Panc1 (cell line): ENCODE measurements at regions not wholly inside any gene's neighbourhood (a gene's known extent, or its start where the extent isn't known, plus 50 kb on each side); places are given as distances from the start of the nearest gene placed in this dataset.

Experiments
- ATAC-seq: fragments of 200-7000 bp; cut with Tn5 transposase; 2 replicates; pipeline ENCODE4 v1.9.1; 2020; ENCODE audit warnings: mild to moderate bottlenecking, moderate library complexity
- BruUV-seq: library from RNA; stranded (reverse); fragments of 400-500 nt; replicated peaks from 2 replicates; lab custom pipeline; 2021; lab: Mats Ljungman, UMichigan
- CTCF ChIA-PET: fragments of 300-600 bp; sonication (Branson Sonifier 250); formaldehyde crosslinking; loops from one replicate; lab custom pipeline; 2022; ENCODE audit warnings: antibody characterized with exemption; lab: Charles Lee
- POLR2A ChIA-PET: fragments of 300-600 bp; sonication (Branson Sonifier 250); formaldehyde crosslinking; loops from one replicate; lab custom pipeline; 2022; ENCODE audit warnings: antibody characterized with exemption; lab: Charles Lee
- DNase-seq: peaks from one replicate; pipeline ENCODE4 v3.0.0-alpha.2; 2010; ENCODE audit warnings: low read depth, low spot score
- H3K27ac ChIP-seq: 2 replicates; pipeline ENCODE4 v1.5.1; 2011; ENCODE audit warnings: mild to moderate bottlenecking, low read length, inconsistent platforms
- H3K27me3 ChIP-seq: fragments of 200-500 bp; sonication (Bioruptor generic); 2 replicates; pipeline ENCODE4 v1.6.0; 2014; ENCODE audit warnings: low read length, inconsistent platforms; ENCODE audit not compliant: control insufficient read depth, insufficient read depth
- H3K36me3 ChIP-seq: fragments of 200-500 bp; sonication (Bioruptor generic); 2 replicates; pipeline ENCODE4 v1.5.1; 2014; ENCODE audit warnings: inconsistent platforms, mild to moderate bottlenecking, low read length, moderate library complexity; ENCODE audit not compliant: control insufficient read depth, insufficient read depth
- H3K4me1 ChIP-seq: 2 replicates; pipeline ENCODE4 v1.5.1; 2011; ENCODE audit warnings: inconsistent platforms, mild to moderate bottlenecking, low read length, moderate library complexity; ENCODE audit not compliant: control insufficient read depth, insufficient read depth
- H3K4me3 ChIP-seq, 2 experiments: 2 replicates each; pipeline ENCODE4 v1.5.1; 2011 to 2012; ENCODE audit warnings: low read depth in 2 of 2, low read length in 2 of 2, mild to moderate bottlenecking in 2 of 2, inconsistent platforms in 1 of 2, moderate library complexity in 1 of 2
- H3K9me3 ChIP-seq: fragments of 200-500 bp; sonication (Bioruptor generic); 2 replicates; pipeline ENCODE4 v1.5.1; 2014; ENCODE audit warnings: low read depth, mild to moderate bottlenecking, inconsistent platforms, low read length, moderate library complexity; ENCODE audit not compliant: control insufficient read depth, insufficient read depth
- POLR2AphosphoS5 ChIP-seq: IDR thresholded peaks from 2 replicates; pipeline ENCODE4 v1.6.1; 2012; ENCODE audit warnings: mild to moderate bottlenecking, low read depth, low read length, moderate library complexity
- SIN3A ChIP-seq: IDR thresholded peaks from 2 replicates; pipeline ENCODE4 v1.6.1; 2012; ENCODE audit warnings: low read depth, mild to moderate bottlenecking, low read length, moderate library complexity, borderline replicate concordance; ENCODE audit not compliant: insufficient read depth
- TCF7L2 ChIP-seq: IDR thresholded peaks from 2 replicates; pipeline ENCODE4 v1.6.1; 2011; ENCODE audit warnings: mild to moderate bottlenecking, low read depth, low read length, inconsistent platforms
- in situ Hi-C: cut with HindIII; loops from 2 replicates; pipeline ENCODE4 v1.10.0; 2016; ENCODE audit warnings: low sequenced_read_pairs, low pct_unique_long_range_greater_than_20kb
- intact Hi-C: fragments of 100-400 bp; cut with micrococcal nuclease; formaldehyde crosslinking; loops from one replicate; pipeline ENCODE4 v1.10.0; 2022; ENCODE audit not compliant: unreplicated experiment
- TF ChIP-seq, protein P1 (sequence below), 2 experiments: IDR thresholded peaks; 2 replicates each; pipeline ENCODE4 v1.6.1; 2011 to 2012; ENCODE audit warnings: low read depth in 2 of 2, control low read depth in 1 of 2, low read length in 1 of 2, mild to moderate bottlenecking in 1 of 2, moderate library complexity in 1 of 2; ENCODE audit not compliant: insufficient read depth in 1 of 2
- TF ChIP-seq, protein P2 (sequence below): fragments of 450-650 bp; IDR thresholded peaks from 2 replicates; pipeline ENCODE4 v1.5.1; 2017; ENCODE audit warnings: mild to moderate bottlenecking

GRCh38 chr21:43274022-43274945 lies 105.5 kb downstream of the CRYAA start:
- DNase-seq: no peak
- intact Hi-C loops (no loop called here), in situ Hi-C loops (no loop called here)
- no peaks in the 10 kb centered on the region for H3K9me3 ChIP-seq
- POLR2A ChIA-PET: no interaction called here
- TF ChIP-seq, protein P1, sequence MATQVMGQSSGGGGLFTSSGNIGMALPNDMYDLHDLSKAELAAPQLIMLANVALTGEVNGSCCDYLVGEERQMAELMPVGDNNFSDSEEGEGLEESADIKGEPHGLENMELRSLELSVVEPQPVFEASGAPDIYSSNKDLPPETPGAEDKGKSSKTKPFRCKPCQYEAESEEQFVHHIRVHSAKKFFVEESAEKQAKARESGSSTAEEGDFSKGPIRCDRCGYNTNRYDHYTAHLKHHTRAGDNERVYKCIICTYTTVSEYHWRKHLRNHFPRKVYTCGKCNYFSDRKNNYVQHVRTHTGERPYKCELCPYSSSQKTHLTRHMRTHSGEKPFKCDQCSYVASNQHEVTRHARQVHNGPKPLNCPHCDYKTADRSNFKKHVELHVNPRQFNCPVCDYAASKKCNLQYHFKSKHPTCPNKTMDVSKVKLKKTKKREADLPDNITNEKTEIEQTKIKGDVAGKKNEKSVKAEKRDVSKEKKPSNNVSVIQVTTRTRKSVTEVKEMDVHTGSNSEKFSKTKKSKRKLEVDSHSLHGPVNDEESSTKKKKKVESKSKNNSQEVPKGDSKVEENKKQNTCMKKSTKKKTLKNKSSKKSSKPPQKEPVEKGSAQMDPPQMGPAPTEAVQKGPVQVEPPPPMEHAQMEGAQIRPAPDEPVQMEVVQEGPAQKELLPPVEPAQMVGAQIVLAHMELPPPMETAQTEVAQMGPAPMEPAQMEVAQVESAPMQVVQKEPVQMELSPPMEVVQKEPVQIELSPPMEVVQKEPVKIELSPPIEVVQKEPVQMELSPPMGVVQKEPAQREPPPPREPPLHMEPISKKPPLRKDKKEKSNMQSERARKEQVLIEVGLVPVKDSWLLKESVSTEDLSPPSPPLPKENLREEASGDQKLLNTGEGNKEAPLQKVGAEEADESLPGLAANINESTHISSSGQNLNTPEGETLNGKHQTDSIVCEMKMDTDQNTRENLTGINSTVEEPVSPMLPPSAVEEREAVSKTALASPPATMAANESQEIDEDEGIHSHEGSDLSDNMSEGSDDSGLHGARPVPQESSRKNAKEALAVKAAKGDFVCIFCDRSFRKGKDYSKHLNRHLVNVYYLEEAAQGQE (IDR thresholded peaks at IDR 0.05; ENCODE audit: insufficient read depth in 1 of 2, low read depth in 2 of 2, low read length in 1 of 2): no peak
- TF ChIP-seq POLR2AphosphoS5 (no peak), SIN3A (no peak), TCF7L2 (no peak)
- TF ChIP-seq, protein P2, sequence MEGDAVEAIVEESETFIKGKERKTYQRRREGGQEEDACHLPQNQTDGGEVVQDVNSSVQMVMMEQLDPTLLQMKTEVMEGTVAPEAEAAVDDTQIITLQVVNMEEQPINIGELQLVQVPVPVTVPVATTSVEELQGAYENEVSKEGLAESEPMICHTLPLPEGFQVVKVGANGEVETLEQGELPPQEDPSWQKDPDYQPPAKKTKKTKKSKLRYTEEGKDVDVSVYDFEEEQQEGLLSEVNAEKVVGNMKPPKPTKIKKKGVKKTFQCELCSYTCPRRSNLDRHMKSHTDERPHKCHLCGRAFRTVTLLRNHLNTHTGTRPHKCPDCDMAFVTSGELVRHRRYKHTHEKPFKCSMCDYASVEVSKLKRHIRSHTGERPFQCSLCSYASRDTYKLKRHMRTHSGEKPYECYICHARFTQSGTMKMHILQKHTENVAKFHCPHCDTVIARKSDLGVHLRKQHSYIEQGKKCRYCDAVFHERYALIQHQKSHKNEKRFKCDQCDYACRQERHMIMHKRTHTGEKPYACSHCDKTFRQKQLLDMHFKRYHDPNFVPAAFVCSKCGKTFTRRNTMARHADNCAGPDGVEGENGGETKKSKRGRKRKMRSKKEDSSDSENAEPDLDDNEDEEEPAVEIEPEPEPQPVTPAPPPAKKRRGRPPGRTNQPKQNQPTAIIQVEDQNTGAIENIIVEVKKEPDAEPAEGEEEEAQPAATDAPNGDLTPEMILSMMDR: no peak
- CTCF ChIA-PET: no interaction called here
- no peak overlapping the region for H3K27ac ChIP-seq
- H3K4me1 ChIP-seq: no peaks in the 10 kb centered on the region
- H3K36me3 ChIP-seq: no peaks in the 10 kb centered on the region
- H3K4me3 ChIP-seq: no peak overlapping the region
- no peaks in the 10 kb centered on the region for H3K27me3 ChIP-seq
- no peak for ATAC-seq
- no TSS peak for BruUV-seq

DNA sequence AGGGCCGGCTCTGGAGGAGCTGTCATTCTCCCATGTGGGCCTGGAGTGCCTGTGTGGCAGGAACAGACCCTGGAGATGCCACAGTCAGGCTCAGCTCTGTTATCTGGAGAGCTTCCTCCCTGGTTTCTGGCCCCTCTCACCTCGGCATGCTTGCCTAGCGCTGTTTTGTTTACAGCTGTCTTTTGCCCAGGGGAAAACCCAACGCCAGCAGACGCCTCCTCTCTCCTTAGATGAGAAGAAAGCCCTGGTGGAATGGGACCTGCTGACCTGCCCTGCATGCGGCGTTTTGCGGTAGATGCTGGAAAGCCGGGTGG lies 104.9 kb downstream of the CRYAA start:
- Histone ChIP-seq H3K27ac (no peak overlapping the region), H3K9me3 (no peaks in the 10 kb centered on the region), H3K4me1 (no peaks in the 10 kb centered on the region), H3K27me3 (no peaks in the 10 kb centered on the region), H3K4me3 (no peak overlapping the region), H3K36me3 (no peaks in the 10 kb centered on the region)
- no TSS peak for BruUV-seq
- ChIA-PET CTCF (no interaction called here), POLR2A (no interaction called here)
- TF ChIP-seq, protein P2: no peak
- TF ChIP-seq POLR2AphosphoS5 (no peak), SIN3A (no peak), TCF7L2 (no peak)
- TF ChIP-seq, protein P1 (IDR thresholded peaks at IDR 0.05; ENCODE audit: insufficient read depth in 1 of 2, low read depth in 2 of 2, low read length in 1 of 2): no peak
- ATAC-seq (no peak), DNase-seq (no peak)
- in situ Hi-C loops: no loop called here
- intact Hi-C loops: no loop called here
